BE2C (cell line): ENCODE measurements at regions not wholly inside any gene's neighbourhood (a gene's known extent, or its start where the extent isn't known, plus 50 kb on each side); places are given as distances from the start of the nearest gene placed in this dataset.

Experiments used
- DNase-seq: peaks from one replicate; pipeline ENCODE4 v3.0.0-alpha.2; 2020
- H3K27me3 ChIP-seq: fragments of 250-450 bp; sonication (Bioruptor Pico); 2 replicates; pipeline ENCODE4 v1.5.1; 2020; ENCODE audit warnings: mild to moderate bottlenecking
- H3K36me3 ChIP-seq: fragments of 250-450 bp; sonication (Bioruptor Pico); 2 replicates; pipeline ENCODE4 v1.5.1; 2020; ENCODE audit warnings: mild to moderate bottlenecking
- H3K4me1 ChIP-seq: fragments of 250-450 bp; sonication (Bioruptor Pico); 2 replicates; pipeline ENCODE4 v1.5.1; 2020
- H3K4me3 ChIP-seq: 2 replicates; pipeline ENCODE4 v1.5.1; 2011; ENCODE audit warnings: low read depth, low read length
- H3K9me3 ChIP-seq: fragments of 250-450 bp; sonication (Bioruptor Pico); 2 replicates; pipeline ENCODE4 v1.5.1; 2020
- TF ChIP-seq, protein P1 (sequence below): IDR thresholded peaks from 2 replicates; pipeline ENCODE4 v1.5.1; 2012; ENCODE audit warnings: mild to moderate bottlenecking, low read depth, low read length

DNA sequence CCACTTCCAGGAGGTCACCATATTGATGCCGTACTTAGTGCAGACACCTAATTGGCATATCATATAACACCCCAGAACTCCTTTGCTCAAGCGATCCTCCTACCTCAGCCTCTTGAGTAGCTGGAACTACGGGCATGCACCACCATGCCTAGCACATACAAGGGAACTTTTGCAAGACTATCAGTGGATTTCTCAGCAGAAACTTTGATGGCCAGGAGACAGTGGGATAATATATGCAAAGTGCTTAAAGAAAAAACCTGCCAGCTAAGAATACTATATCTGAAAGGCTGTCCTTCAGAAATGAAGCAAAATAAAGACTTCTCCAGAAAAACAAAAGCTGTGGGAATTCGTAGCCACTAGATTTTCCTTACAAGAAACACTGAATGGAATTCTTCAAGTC is 387.1 kb downstream of the DHX35 start:
- Histone ChIP-seq H3K9me3 (no peaks in the 10 kb centered on the region), H3K4me1 (no peaks in the 10 kb centered on the region), H3K4me3 (no peak overlapping the region), H3K27me3 (no peaks in the 10 kb centered on the region), H3K36me3 (no peaks in the 10 kb centered on the region)
- DNase-seq: no peak
- TF ChIP-seq, protein P1, sequence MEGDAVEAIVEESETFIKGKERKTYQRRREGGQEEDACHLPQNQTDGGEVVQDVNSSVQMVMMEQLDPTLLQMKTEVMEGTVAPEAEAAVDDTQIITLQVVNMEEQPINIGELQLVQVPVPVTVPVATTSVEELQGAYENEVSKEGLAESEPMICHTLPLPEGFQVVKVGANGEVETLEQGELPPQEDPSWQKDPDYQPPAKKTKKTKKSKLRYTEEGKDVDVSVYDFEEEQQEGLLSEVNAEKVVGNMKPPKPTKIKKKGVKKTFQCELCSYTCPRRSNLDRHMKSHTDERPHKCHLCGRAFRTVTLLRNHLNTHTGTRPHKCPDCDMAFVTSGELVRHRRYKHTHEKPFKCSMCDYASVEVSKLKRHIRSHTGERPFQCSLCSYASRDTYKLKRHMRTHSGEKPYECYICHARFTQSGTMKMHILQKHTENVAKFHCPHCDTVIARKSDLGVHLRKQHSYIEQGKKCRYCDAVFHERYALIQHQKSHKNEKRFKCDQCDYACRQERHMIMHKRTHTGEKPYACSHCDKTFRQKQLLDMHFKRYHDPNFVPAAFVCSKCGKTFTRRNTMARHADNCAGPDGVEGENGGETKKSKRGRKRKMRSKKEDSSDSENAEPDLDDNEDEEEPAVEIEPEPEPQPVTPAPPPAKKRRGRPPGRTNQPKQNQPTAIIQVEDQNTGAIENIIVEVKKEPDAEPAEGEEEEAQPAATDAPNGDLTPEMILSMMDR: no peak

DNA sequence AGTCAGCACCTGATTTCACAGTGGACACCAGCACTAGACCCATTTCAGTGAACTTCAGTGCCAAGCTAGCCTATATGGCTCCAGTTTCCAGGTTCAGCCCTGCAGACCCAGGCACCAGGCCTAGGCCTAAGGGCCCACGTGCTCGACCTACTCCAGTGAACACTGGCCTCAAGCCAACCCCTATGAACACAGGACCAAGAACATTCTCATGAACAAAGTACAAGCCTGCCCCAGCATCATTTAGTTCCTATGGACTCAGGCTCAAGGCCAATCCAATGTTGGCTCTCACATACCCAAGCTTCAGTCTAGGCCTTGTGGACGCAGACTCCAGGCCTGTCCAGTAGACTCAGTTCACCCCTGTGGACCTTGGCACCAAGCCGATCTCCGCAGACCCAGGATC is 385.5 kb downstream of the DHX35 start:
- TF ChIP-seq, protein P1: no peak
- Histone ChIP-seq H3K4me1 (no peaks in the 10 kb centered on the region), H3K4me3 (no peak overlapping the region), H3K27me3 (no peaks in the 10 kb centered on the region), H3K9me3 (no peaks in the 10 kb centered on the region), H3K36me3 (no peaks in the 10 kb centered on the region)
- no peak for DNase-seq

DNA sequence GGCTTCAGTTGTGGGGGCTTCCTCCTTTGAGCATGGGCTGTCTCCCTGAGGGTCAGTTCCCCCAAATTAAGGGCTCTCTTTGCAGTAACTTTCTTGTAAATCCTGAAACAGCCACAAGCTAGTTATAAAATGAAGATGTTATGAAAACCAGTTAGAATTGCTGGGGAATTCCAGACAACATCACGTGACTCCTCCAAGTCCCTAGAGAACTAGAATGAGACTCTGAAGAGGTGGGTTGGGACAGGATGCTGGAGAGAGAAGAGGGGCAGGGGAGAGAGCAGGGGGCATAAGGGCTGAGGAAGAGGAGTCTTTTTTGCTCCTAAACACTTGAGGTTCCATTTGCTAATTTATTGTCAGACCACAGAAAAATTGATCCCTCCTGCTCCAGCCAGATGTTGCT is 380.3 kb downstream of the DHX35 start:
- Histone ChIP-seq H3K4me3 (no peak overlapping the region), H3K4me1 (no peaks in the 10 kb centered on the region), H3K27me3 (no peaks in the 10 kb centered on the region), H3K9me3 (no peaks in the 10 kb centered on the region), H3K36me3 (no peaks in the 10 kb centered on the region)
- TF ChIP-seq, protein P1: no peak
- no peak for DNase-seq

DNA sequence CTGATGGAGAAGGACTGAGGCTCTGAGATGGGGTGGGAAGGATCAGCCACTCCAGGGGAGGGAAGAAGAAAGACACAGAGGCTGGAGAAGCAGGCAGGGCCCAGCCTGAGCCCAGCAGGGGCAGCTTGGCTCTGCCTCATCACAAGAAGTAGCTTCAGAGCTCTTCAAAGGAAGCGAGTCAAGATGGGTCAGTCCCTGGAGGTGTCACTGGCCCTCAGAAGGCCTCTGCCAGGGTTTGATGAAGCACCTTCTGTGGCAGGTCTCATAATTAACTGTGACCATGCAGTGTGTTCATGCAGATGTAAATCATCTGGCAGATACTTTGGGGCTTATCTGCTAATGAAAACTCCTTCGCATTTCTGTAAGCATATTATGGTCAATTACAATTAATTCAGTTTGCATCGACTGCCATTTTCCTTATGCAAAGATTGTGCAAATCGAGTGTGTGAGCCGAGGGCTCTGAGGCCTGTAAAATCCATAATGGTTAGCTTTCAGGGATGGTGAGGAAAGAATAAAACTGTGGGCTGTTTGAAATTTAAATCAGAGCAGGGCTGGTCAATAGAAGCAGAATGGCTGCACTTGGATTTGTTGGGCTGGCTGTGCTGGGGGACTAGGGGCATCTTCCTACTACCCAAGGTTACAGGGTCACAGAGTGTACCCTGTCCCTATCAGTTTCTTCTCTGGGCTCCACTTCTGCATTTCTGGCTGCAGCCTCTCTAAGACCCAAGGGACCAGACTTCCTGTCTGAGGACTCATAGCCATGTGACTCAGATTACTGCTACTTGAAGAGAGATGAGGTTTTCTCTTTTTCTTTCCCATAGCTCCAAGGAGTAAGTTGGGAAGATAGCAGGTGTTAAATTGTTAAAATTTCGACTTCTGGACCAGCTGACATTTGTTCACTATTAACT is 376.6 kb downstream of the DHX35 start:
- Histone ChIP-seq H3K27me3 (no peaks in the 10 kb centered on the region), H3K36me3 (no peaks in the 10 kb centered on the region), H3K4me1 (no peaks in the 10 kb centered on the region), H3K9me3 (no peaks in the 10 kb centered on the region), H3K4me3 (no peak overlapping the region)
- TF ChIP-seq, protein P1: no peak
- no peak for DNase-seq

DNA sequence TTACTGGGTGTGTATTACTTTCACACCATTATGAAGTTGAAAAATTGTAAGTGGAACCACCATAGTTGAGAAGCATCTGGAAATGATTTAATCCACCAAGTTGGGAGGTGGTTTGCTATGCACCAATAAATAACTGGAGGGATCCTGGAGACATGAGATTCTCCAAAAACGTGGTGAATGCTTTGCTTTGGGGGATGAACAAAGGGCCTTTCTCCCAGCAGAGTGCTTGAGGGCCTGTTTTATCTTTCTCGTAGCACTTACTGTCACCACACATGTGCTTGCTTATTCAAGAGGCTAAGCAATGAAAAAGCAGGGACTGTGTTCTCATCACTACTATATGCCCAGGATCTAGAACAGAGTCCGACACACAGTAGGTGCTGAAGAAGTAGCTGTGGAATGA is 371.1 kb downstream of the DHX35 start:
- TF ChIP-seq, protein P1: no peak
- Histone ChIP-seq H3K9me3 (no peaks in the 10 kb centered on the region), H3K4me3 (no peak overlapping the region), H3K36me3 (no peaks in the 10 kb centered on the region), H3K27me3 (no peaks in the 10 kb centered on the region), H3K4me1 (no peaks in the 10 kb centered on the region)
- DNase-seq: no peak

DNA sequence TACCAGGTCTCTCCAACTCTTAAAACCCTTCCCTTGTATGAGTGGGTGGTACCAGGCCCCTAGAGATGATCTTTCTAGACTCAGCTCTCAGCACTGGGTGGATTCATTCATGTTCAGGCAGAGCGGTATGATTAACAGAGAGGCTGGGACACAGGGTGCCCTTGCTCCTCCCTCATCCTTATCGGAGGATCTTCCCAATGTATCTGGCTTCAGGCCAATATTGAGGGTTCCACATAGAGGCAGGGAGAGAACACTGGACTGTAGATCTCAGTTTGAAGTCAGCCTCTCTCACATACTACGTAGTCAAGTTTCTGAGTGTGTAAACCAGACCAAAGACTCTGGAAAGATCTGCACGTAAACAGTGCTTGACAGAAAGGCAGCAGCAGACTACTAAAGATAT is 366.2 kb downstream of the DHX35 start:
- no peaks in the 10 kb centered on the region for H3K9me3 ChIP-seq
- no peaks in the 10 kb centered on the region for H3K27me3 ChIP-seq
- H3K4me1 ChIP-seq: peaks cover 3% of the 10 kb centered on the region; the same call in 1 of the 2 replicates
- H3K4me3 ChIP-seq: no peak overlapping the region
- no peaks in the 10 kb centered on the region for H3K36me3 ChIP-seq
- no peak for DNase-seq
- TF ChIP-seq, protein P1: no peak
